Mesodermal cell (in vitro differentiated cells): ENCODE measurements at regions not wholly inside any gene's neighbourhood (a gene's known extent, or its start where the extent isn't known, plus 50 kb on each side); places are given as distances from the start of the nearest gene placed in this dataset.

ENCODE experiments used
- H3K27ac ChIP-seq: 2 replicates; pipeline ENCODE4 v1.7.0; 2013; ENCODE audit warnings: mild to moderate bottlenecking, low read depth, low read length, moderate library complexity; ENCODE audit not compliant: severe bottlenecking
- H3K36me3 ChIP-seq: 2 replicates; pipeline ENCODE4 v1.7.1; 2013; ENCODE audit warnings: mild to moderate bottlenecking, low read length, moderate library complexity; ENCODE audit not compliant: control insufficient read depth, insufficient read depth
- H3K4me1 ChIP-seq: one replicate; pipeline ENCODE4 v1.7.1; 2013; ENCODE audit warnings: mild to moderate bottlenecking, low read length; ENCODE audit not compliant: insufficient read depth, control insufficient read depth, poor library complexity, severe bottlenecking
- H3K4me3 ChIP-seq: 2 replicates; pipeline ENCODE4 v1.7.0; 2013; ENCODE audit warnings: low read length, control low read depth, mild to moderate bottlenecking; ENCODE audit not compliant: insufficient read depth, poor library complexity, severe bottlenecking; ENCODE audit errors: extremely low read depth
- H3K9me3 ChIP-seq: 2 replicates; pipeline ENCODE4 v1.7.1; 2013; ENCODE audit warnings: mild to moderate bottlenecking, low read length, moderate library complexity; ENCODE audit not compliant: control insufficient read depth
- WGBS, 2 experiments: methylation state at CpG; one replicate each; pipeline ENCODE4 v1.1.5; 2013; ENCODE audit warnings: missing lambda C conversion rate in 2 of 2; ENCODE audit not compliant: insufficient coverage in 2 of 2; 5-methylcytosine and 5-hydroxymethylcytosine counted together

GRCh38 chr6:132907914-132908313 is 93.5 kb downstream of the RPS12 start:
- Histone ChIP-seq H3K36me3 (no peaks in the 10 kb centered on the region), H3K27ac (no peak overlapping the region), H3K4me1 (peaks cover 7% of the 10 kb centered on the region), H3K9me3 (no peaks in the 10 kb centered on the region), H3K4me3 (no peak overlapping the region)
- no CpG with 5 or more reads among the region's 7 CpGs for WGBS, 2 experiments

- no peak overlapping the region for H3K27ac ChIP-seq
- whole genome bisulfite sequencing, 2 experiments, result 80% methylated on average over 1 of the region's 1 CpG; no CpG with 5 or more reads in 1 of the 2 experiments
- H3K36me3 ChIP-seq, result no peaks in the 10 kb centered on the region
- no peak overlapping the region for H3K4me3 ChIP-seq
- H3K9me3 ChIP-seq, result no peaks in the 10 kb centered on the region
- peaks cover 11% of the 10 kb centered on the region for H3K4me1 ChIP-seq
Measured at GRCh38 chr6:132909742-132910141, 95.4 kb downstream of the RPS12 start.

- H3K36me3 ChIP-seq, result no peaks in the 10 kb centered on the region
- no peak overlapping the region for H3K4me3 ChIP-seq
- WGBS, 2 experiments, result 63 to 69% methylated on average over 1 of the region's 2 CpGs
- no peaks in the 10 kb centered on the region for H3K9me3 ChIP-seq
- H3K27ac ChIP-seq, result no peak overlapping the region
- peaks cover 11% of the 10 kb centered on the region for H3K4me1 ChIP-seq
Measured at GRCh38 chr6:132910759-132911158, 96.4 kb downstream of the RPS12 start.

GRCh38 chr6:132919045-132919860 is 104.9 kb downstream of the RPS12 start:
- H3K4me3 ChIP-seq, result no peak overlapping the region
- WGBS, 2 experiments, result 53 to 81% methylated on average over 2 to 4 of the region's 4 CpGs

GRCh38 chr6:132927713-132928112 is 113.3 kb downstream of the RPS12 start:
- no peaks in the 10 kb centered on the region for H3K36me3 ChIP-seq
- no peak overlapping the region for H3K27ac ChIP-seq
- H3K4me3 ChIP-seq, result no peak overlapping the region
- H3K9me3 ChIP-seq, result no peaks in the 10 kb centered on the region
- WGBS, 2 experiments, result 87 to 93% methylated on average over 3 of the region's 4 CpGs
- no peaks in the 10 kb centered on the region for H3K4me1 ChIP-seq

More at GRCh38 chr6:132919045-132919860, 104.9 kb downstream of the RPS12 start:
- Histone ChIP-seq H3K4me1 (no peaks in the 10 kb centered on the region), H3K9me3 (no peaks in the 10 kb centered on the region), H3K27ac (no peak overlapping the region), H3K36me3 (no peaks in the 10 kb centered on the region)

GRCh38 chr6:132929141-132929540 is 114.8 kb downstream of the RPS12 start:
- Histone ChIP-seq H3K27ac (no peak overlapping the region), H3K4me3 (no peak overlapping the region), H3K4me1 (peaks cover 4% of the 10 kb centered on the region), H3K9me3 (no peaks in the 10 kb centered on the region), H3K36me3 (no peaks in the 10 kb centered on the region)
- no CpG with 5 or more reads among the region's 4 CpGs for WGBS, 2 experiments

GRCh38 chr6:132931313-132931712 is 116.9 kb downstream of the RPS12 start:
- Histone ChIP-seq H3K9me3 (no peaks in the 10 kb centered on the region), H3K4me3 (no peak overlapping the region), H3K4me1 (peaks cover 7% of the 10 kb centered on the region), H3K36me3 (no peaks in the 10 kb centered on the region), H3K27ac (no peak overlapping the region)
- 94 to 100% methylated on average over 2 to 6 of the region's 6 CpGs for WGBS, 2 experiments

- WGBS, 2 experiments, result 60 to 82% methylated on average over 1 to 2 of the region's 5 CpGs
- H3K4me1 ChIP-seq, result peaks cover 7% of the 10 kb centered on the region
- H3K36me3 ChIP-seq, result no peaks in the 10 kb centered on the region
- no peaks in the 10 kb centered on the region for H3K9me3 ChIP-seq
- no peak overlapping the region for H3K4me3 ChIP-seq
- no peak overlapping the region for H3K27ac ChIP-seq
Measured at GRCh38 chr6:132931936-132932514, 117.7 kb downstream of the RPS12 start.

- H3K27ac ChIP-seq, result no peak overlapping the region
- H3K36me3 ChIP-seq, result no peaks in the 10 kb centered on the region
- H3K4me3 ChIP-seq, result no peak overlapping the region
- H3K4me1 ChIP-seq, result peaks cover 7% of the 10 kb centered on the region
- H3K9me3 ChIP-seq, result no peaks in the 10 kb centered on the region
- 77 to 91% methylated on average over 2 to 6 of the region's 9 CpGs for WGBS, 2 experiments
Measured at GRCh38 chr6:132932588-132932987, 118.2 kb downstream of the RPS12 start.

- Histone ChIP-seq H3K36me3 (no peaks in the 10 kb centered on the region), H3K27ac (no peak overlapping the region), H3K4me1 (peaks cover 7% of the 10 kb centered on the region), H3K9me3 (no peaks in the 10 kb centered on the region), H3K4me3 (no peak overlapping the region)
- 70 to 82% methylated on average over 5 to 7 of the region's 8 CpGs for WGBS, 2 experiments
Measured at GRCh38 chr6:132933090-132933489, 118.7 kb downstream of the RPS12 start.

- H3K4me3 ChIP-seq, result no peak overlapping the region
- H3K27ac ChIP-seq, result no peak overlapping the region
- WGBS, 2 experiments, result 48 to 74% methylated on average over 3 to 4 of the region's 4 CpGs
Measured at GRCh38 chr6:132934496-132934895, 120.1 kb downstream of the RPS12 start.

More at GRCh38 chr6:132934496-132934895, 120.1 kb downstream of the RPS12 start:
- H3K4me1 ChIP-seq, result peaks cover 7% of the 10 kb centered on the region
- H3K36me3 ChIP-seq, result no peaks in the 10 kb centered on the region
- no peaks in the 10 kb centered on the region for H3K9me3 ChIP-seq
